Neuronal stem cell (in vitro differentiated cells): ENCODE measurements at regions not wholly inside any gene's neighbourhood (a gene's known extent, or its start where the extent isn't known, plus 50 kb on each side); places are given as distances from the start of the nearest gene placed in this dataset.

ENCODE experiments used
- DNase-seq: peaks from one replicate; pipeline ENCODE4 v3.0.0-alpha.2; 2013; ENCODE audit warnings: low spot score
- H2AFZ ChIP-seq: one replicate; pipeline ENCODE4 v1.6.1; 2013; ENCODE audit warnings: mild to moderate bottlenecking, low read length, inconsistent platforms
- H2AK5ac ChIP-seq: 2 replicates; pipeline ENCODE4 v1.6.1; 2013; ENCODE audit warnings: low read depth, mild to moderate bottlenecking, inconsistent platforms, low read length, moderate library complexity, mixed read lengths
- H2BK120ac ChIP-seq: 2 replicates; pipeline ENCODE4 v1.6.1; 2013; ENCODE audit warnings: low read depth, mild to moderate bottlenecking, inconsistent platforms, low read length, moderate library complexity, mixed read lengths
- H2BK12ac ChIP-seq: one replicate; pipeline ENCODE4 v1.6.1; 2013; ENCODE audit warnings: low read length, inconsistent platforms
- H2BK15ac ChIP-seq: 2 replicates; pipeline ENCODE4 v1.6.1; 2013; ENCODE audit warnings: mild to moderate bottlenecking, low read length, inconsistent platforms, mixed read lengths
- H2BK5ac ChIP-seq: one replicate; pipeline ENCODE4 v1.6.1; 2013; ENCODE audit warnings: inconsistent platforms, mild to moderate bottlenecking, low read length, moderate library complexity
- H3K14ac ChIP-seq: one replicate; pipeline ENCODE4 v1.6.1; 2013; ENCODE audit warnings: low read length, inconsistent platforms
- H3K18ac ChIP-seq: 2 replicates; pipeline ENCODE4 v1.6.1; 2013; ENCODE audit warnings: low read length, inconsistent platforms
- H3K23ac ChIP-seq: 2 replicates; pipeline ENCODE4 v1.6.1; 2013; ENCODE audit warnings: low read depth, mild to moderate bottlenecking, mixed read lengths, low read length, inconsistent platforms; ENCODE audit not compliant: poor library complexity
- H3K27ac ChIP-seq: replicated peaks from 3 replicates; pipeline ENCODE4 v1.5.1; 2013; ENCODE audit warnings: low read length, inconsistent platforms
- H3K27me3 ChIP-seq, 3 experiments: 2 replicates each; pipeline ENCODE4 v1.6.1; 2013; ENCODE audit warnings: low read length in 3 of 3, mild to moderate bottlenecking in 2 of 3, inconsistent platforms in 1 of 3, low read depth in 1 of 3, mixed read lengths in 1 of 3, moderate library complexity in 1 of 3; ENCODE audit not compliant: control insufficient read depth in 3 of 3, insufficient read depth in 3 of 3
- H3K36me3 ChIP-seq, 2 donors: replicated peaks in 1 of 2; 2 replicates each; pipeline ENCODE4 v1.6.1; 2013; ENCODE audit warnings: low read length in 2 of 2; ENCODE audit not compliant: control insufficient read depth in 2 of 2, insufficient read depth in 2 of 2
- H3K4ac ChIP-seq: 2 replicates; pipeline ENCODE4 v1.6.1; 2013; ENCODE audit warnings: inconsistent platforms, mild to moderate bottlenecking, low read length, moderate library complexity
- H3K4me1 ChIP-seq, 2 donors: 1 replicate in 1 of 2; 2 replicates in 1 of 2; pipeline ENCODE4 v1.6.1; 2013; ENCODE audit warnings: low read length in 2 of 2, low read depth in 1 of 2; ENCODE audit not compliant: control insufficient read depth in 2 of 2, insufficient read depth in 1 of 2
- H3K4me2 ChIP-seq: one replicate; pipeline ENCODE4 v1.6.1; 2013; ENCODE audit warnings: mild to moderate bottlenecking, low read length, inconsistent platforms; ENCODE audit not compliant: insufficient read depth, poor library complexity, severe bottlenecking
- H3K4me3 ChIP-seq, 2 donors: 2 replicates each; pipeline ENCODE4 v1.5.1; 2013; ENCODE audit warnings: low read length in 2 of 2, mild to moderate bottlenecking in 2 of 2, inconsistent platforms in 1 of 2, moderate library complexity in 1 of 2
- H3K79me1 ChIP-seq: one replicate; pipeline ENCODE4 v1.6.1; 2013; ENCODE audit warnings: low read depth, mild to moderate bottlenecking, inconsistent platforms, low read length, moderate library complexity
- H3K9ac ChIP-seq: one replicate; pipeline ENCODE4 v1.6.1; 2013; ENCODE audit warnings: mild to moderate bottlenecking, low read depth, low read length, inconsistent platforms; ENCODE audit not compliant: poor library complexity
- H3K9me3 ChIP-seq, 2 donors: replicated peaks in 1 of 2; 2 replicates each; pipeline versions ENCODE3 to v1.6.1; 2013; ENCODE audit warnings: low read length in 2 of 2, mild to moderate bottlenecking in 2 of 2, inconsistent platforms in 1 of 2, low read depth in 1 of 2, mixed read lengths in 1 of 2, moderate library complexity in 1 of 2; ENCODE audit not compliant: control insufficient read depth in 2 of 2, insufficient read depth in 1 of 2
- H4K8ac ChIP-seq: one replicate; pipeline ENCODE4 v1.6.1; 2013; ENCODE audit warnings: low read depth, mild to moderate bottlenecking, inconsistent platforms, low read length, moderate library complexity
- H4K91ac ChIP-seq: one replicate; pipeline ENCODE4 v1.6.1; 2013; ENCODE audit warnings: low read length, low read depth, mild to moderate bottlenecking, inconsistent platforms; ENCODE audit not compliant: poor library complexity
- WGBS, 2 donors: extraction: QIAGEN DNeasy Blood & Tissue Kit; methylation state at CpG; one replicate each; pipeline ENCODE4 v1.1.7; 2013; ENCODE audit warnings: missing lambda C conversion rate in 2 of 2, mixed read lengths in 1 of 2; ENCODE audit not compliant: insufficient read length in 2 of 2, insufficient replicate concordance in 1 of 2; ENCODE audit errors: extremely low coverage in 2 of 2; 5-methylcytosine and 5-hydroxymethylcytosine counted together

GRCh38 chr6:48610846-48611245 lies 499.8 kb upstream of the PTCHD4 start:
- Histone ChIP-seq H3K4me2 (no peak overlapping the region), H3K9me3 (no peaks in the 10 kb centered on the region), H3K79me1 (no peaks in the 10 kb centered on the region), H2AFZ (no peak overlapping the region), H2BK120ac (no peak overlapping the region), H3K9ac (no peak overlapping the region), H4K8ac (no peak overlapping the region), H2AK5ac (no peak overlapping the region), H4K91ac (no peak overlapping the region), H3K4ac (no peak overlapping the region), H3K36me3 (no peaks in the 10 kb centered on the region), H2BK5ac (no peak overlapping the region), H2BK12ac (no peak overlapping the region), H3K27ac (no peak overlapping the region), H3K27me3 (no peaks in the 10 kb centered on the region), H3K4me1 (no peaks in the 10 kb centered on the region), H3K18ac (no peak overlapping the region), H3K14ac (no peak overlapping the region), H3K4me3 (no peak overlapping the region), H3K23ac (no peak overlapping the region), H2BK15ac (no peak overlapping the region)
- no peak for DNase-seq
- WGBS, 2 donors, result no CpG with 5 or more reads among the region's 1 CpG

GRCh38 chr6:48606618-48607017 lies 495.6 kb upstream of the PTCHD4 start:
- no peak overlapping the region for H2BK120ac ChIP-seq
- no peak overlapping the region for H2AFZ ChIP-seq
- no peak overlapping the region for H3K14ac ChIP-seq
- H4K91ac ChIP-seq, result no peak overlapping the region
- no peak overlapping the region for H3K4ac ChIP-seq
- no peak overlapping the region for H2AK5ac ChIP-seq
- no peak overlapping the region for H3K4me3 ChIP-seq
- no peaks in the 10 kb centered on the region for H3K4me1 ChIP-seq
- no peak overlapping the region for H3K23ac ChIP-seq
- no peak overlapping the region for H2BK5ac ChIP-seq
- H3K79me1 ChIP-seq, result no peaks in the 10 kb centered on the region
- H3K9ac ChIP-seq, result no peak overlapping the region
- no peak overlapping the region for H2BK15ac ChIP-seq
- no peak overlapping the region for H3K4me2 ChIP-seq
- H3K27me3 ChIP-seq, result no peaks in the 10 kb centered on the region
- H2BK12ac ChIP-seq, result no peak overlapping the region
- no peak for DNase-seq
- H3K9me3 ChIP-seq, result no peaks in the 10 kb centered on the region
- no peak overlapping the region for H3K18ac ChIP-seq
- H3K27ac ChIP-seq, result no peak overlapping the region
- H3K36me3 ChIP-seq, result no peaks in the 10 kb centered on the region
- no peak overlapping the region for H4K8ac ChIP-seq

GRCh38 chr6:48597951-48598350 lies 487.0 kb upstream of the PTCHD4 start:
- no peak overlapping the region for H4K8ac ChIP-seq
- H2BK15ac ChIP-seq, result no peak overlapping the region
- no peak for DNase-seq
- H2BK5ac ChIP-seq, result no peak overlapping the region
- H3K14ac ChIP-seq, result no peak overlapping the region
- no peaks in the 10 kb centered on the region for H3K27me3 ChIP-seq
- H3K4me2 ChIP-seq, result no peak overlapping the region
- no peak overlapping the region for H2AK5ac ChIP-seq
- no peak overlapping the region for H3K9ac ChIP-seq
- no peaks in the 10 kb centered on the region for H3K4me1 ChIP-seq
- no peak overlapping the region for H4K91ac ChIP-seq
- H2AFZ ChIP-seq, result no peak overlapping the region
- no peaks in the 10 kb centered on the region for H3K79me1 ChIP-seq
- H3K18ac ChIP-seq, result no peak overlapping the region
- no peak overlapping the region for H3K27ac ChIP-seq
- no peak overlapping the region for H3K23ac ChIP-seq
- no peak overlapping the region for H2BK120ac ChIP-seq
- H3K36me3 ChIP-seq, result no peaks in the 10 kb centered on the region
- WGBS, 2 donors, result no CpG with 5 or more reads among the region's 3 CpGs
- H3K9me3 ChIP-seq, result no peaks in the 10 kb centered on the region
- no peak overlapping the region for H2BK12ac ChIP-seq
- H3K4me3 ChIP-seq, result no peak overlapping the region
- H3K4ac ChIP-seq, result no peak overlapping the region

- H2AK5ac ChIP-seq, result no peak overlapping the region
- no peaks in the 10 kb centered on the region for H3K79me1 ChIP-seq
- no peak overlapping the region for H3K4me3 ChIP-seq
- H3K4ac ChIP-seq, result no peak overlapping the region
- no peak overlapping the region for H2BK15ac ChIP-seq
- H3K4me2 ChIP-seq, result no peak overlapping the region
- H2BK12ac ChIP-seq, result no peak overlapping the region
- H3K9me3 ChIP-seq, result no peaks in the 10 kb centered on the region
- no peak for DNase-seq
- H3K27me3 ChIP-seq, result no peaks in the 10 kb centered on the region
- H3K27ac ChIP-seq, result no peak overlapping the region
- H3K36me3 ChIP-seq, result no peaks in the 10 kb centered on the region
- H3K14ac ChIP-seq, result no peak overlapping the region
- no peak overlapping the region for H3K23ac ChIP-seq
- H3K9ac ChIP-seq, result no peak overlapping the region
- H4K8ac ChIP-seq, result no peak overlapping the region
- no peak overlapping the region for H2BK120ac ChIP-seq
- H2AFZ ChIP-seq, result no peak overlapping the region
- no peak overlapping the region for H2BK5ac ChIP-seq
- no peaks in the 10 kb centered on the region for H3K4me1 ChIP-seq
- H4K91ac ChIP-seq, result no peak overlapping the region
- no peak overlapping the region for H3K18ac ChIP-seq
Measured at GRCh38 chr6:48596830-48597229, 485.8 kb upstream of the PTCHD4 start.
